ENCODE measurements at regions not wholly inside any gene's neighbourhood (a gene's known extent, or its start where the extent isn't known, plus 50 kb on each side); places are given as distances from the start of the nearest gene placed in this dataset.

DNA sequence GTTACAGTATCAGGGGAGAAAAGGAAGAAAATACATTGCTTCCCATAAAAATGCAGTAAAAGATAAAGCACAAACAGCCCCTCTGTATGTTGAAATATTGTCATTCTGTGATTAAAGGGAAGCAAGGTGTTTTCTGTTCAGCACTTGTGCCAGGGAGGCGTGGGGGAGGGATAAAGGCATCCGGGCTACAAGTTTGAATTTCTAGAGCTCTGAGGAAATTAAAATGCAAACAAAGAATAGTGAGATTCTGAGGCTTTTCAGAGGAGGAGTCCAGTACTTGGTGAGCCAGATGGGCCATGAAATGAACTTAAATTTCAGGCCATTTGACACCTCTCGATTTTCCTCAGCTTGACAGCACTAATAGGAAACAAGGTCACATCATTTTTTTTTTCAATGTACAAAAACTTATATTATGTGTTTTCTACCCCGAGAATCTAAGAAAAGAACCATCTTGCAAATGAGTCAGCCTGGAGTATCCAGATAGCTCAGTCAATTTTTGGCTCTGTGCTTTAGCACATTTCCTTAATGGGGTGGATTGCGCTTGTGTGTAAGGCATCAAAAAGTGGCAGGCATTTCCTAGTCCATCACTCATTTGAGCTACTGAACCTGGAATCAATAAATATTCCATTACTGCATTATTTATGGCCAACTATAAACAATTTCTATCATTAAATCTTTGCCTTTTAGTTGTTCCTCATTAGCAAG lies 640.8 kb upstream of the TBL1XR1 start:
- TF ChIP-seq, protein P1, sequence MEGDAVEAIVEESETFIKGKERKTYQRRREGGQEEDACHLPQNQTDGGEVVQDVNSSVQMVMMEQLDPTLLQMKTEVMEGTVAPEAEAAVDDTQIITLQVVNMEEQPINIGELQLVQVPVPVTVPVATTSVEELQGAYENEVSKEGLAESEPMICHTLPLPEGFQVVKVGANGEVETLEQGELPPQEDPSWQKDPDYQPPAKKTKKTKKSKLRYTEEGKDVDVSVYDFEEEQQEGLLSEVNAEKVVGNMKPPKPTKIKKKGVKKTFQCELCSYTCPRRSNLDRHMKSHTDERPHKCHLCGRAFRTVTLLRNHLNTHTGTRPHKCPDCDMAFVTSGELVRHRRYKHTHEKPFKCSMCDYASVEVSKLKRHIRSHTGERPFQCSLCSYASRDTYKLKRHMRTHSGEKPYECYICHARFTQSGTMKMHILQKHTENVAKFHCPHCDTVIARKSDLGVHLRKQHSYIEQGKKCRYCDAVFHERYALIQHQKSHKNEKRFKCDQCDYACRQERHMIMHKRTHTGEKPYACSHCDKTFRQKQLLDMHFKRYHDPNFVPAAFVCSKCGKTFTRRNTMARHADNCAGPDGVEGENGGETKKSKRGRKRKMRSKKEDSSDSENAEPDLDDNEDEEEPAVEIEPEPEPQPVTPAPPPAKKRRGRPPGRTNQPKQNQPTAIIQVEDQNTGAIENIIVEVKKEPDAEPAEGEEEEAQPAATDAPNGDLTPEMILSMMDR (IDR thresholded peaks at IDR 0.05) = no peak
- no peak for TF ChIP-seq POLR2A (IDR thresholded peaks at IDR 0.05)

Measured in thyroid gland (tissue), 4 donors.